Inflammatory macrophage treated with lipopolysaccharide for 1 hour (primary cell): ENCODE measurements at regions not wholly inside any gene's neighbourhood (a gene's known extent, or its start where the extent isn't known, plus 50 kb on each side); places are given as distances from the start of the nearest gene placed in this dataset.

Experiments
- DNase-seq, 2 donors: peaks; one replicate each; pipeline ENCODE4 v3.0.0-alpha.2; 2020 to 2022

GRCh38 chr2:239461291-239462190 is 60.7 kb upstream of the HDAC4 start:
- DNase-seq = no peak

GRCh38 chr2:239460780-239461179 is 60.0 kb upstream of the HDAC4 start:
- no peak for DNase-seq

- DNase-seq = no peak
Measured at GRCh38 chr2:239459606-239460005, 58.8 kb upstream of the HDAC4 start.

- no peak for DNase-seq
Measured at GRCh38 chr2:239459056-239459455, 58.2 kb upstream of the HDAC4 start.

- no peak for DNase-seq
Measured at GRCh38 chr2:239457586-239458445, 57.0 kb upstream of the HDAC4 start.

- DNase-seq = no peak
Measured at GRCh38 chr2:239456940-239457339, 56.1 kb upstream of the HDAC4 start.

- DNase-seq = no peak
Measured at GRCh38 chr2:239455436-239456203, 54.8 kb upstream of the HDAC4 start.

GRCh38 chr2:239454507-239454906 is 53.7 kb upstream of the HDAC4 start:
- no peak for DNase-seq
